Pancreas (tissue), 10 donors: ENCODE measurements at regions not wholly inside any gene's neighbourhood (a gene's known extent, or its start where the extent isn't known, plus 50 kb on each side); places are given as distances from the start of the nearest gene placed in this dataset.
"Not testable (repeated sequence)": the region's sequence is repeated elsewhere in the genome, so short reads cannot be mapped to it uniquely, and the experiment has no call there.

Experiments
- ATAC-seq, 4 donors: fragments of 200-7000 bp; cut with Tn5 transposase; one replicate each; pipeline versions ENCODE4 v1.8.0 to v1.9.1; 2020; ENCODE audit warnings: mild to moderate bottlenecking in 4 of 4, moderate library complexity in 4 of 4
- DNase-seq, 6 donors: peaks; one replicate each; pipeline ENCODE4 v3.0.0-alpha.2; 2020
- FAIRE-seq: peaks from 2 replicates; lab custom pipeline; 2012; peaks lifted over from hg19 to GRCh38; lab: Jason Lieb, UNC
- H3K27ac ChIP-seq, 4 donors: fragments of 200-600 bp; sonication (generic); 1 replicate in 3 of 4; 2 replicates in 1 of 4; pipeline versions ENCODE4 v1.5.0 to v1.8.0; 2020
- H3K27me3 ChIP-seq, 4 donors: fragments of 200-600 bp; one replicate each; pipeline ENCODE4 v1.8.0; 2021
- H3K36me3 ChIP-seq, 3 donors: fragments of 200-600 bp; sonication (generic) in 1 of 3; one replicate each; pipeline versions ENCODE4 v1.5.0 to v1.8.0; 2020 to 2021
- H3K4me1 ChIP-seq, 3 donors: fragments of 200-600 bp; one replicate each; pipeline ENCODE4 v1.8.0; 2021
- H3K4me3 ChIP-seq, 4 donors: fragments of 200-600 bp; sonication (generic) in 2 of 4; one replicate each; pipeline versions ENCODE4 v1.5.0 to v1.8.0; 2020 to 2021
- H3K9me3 ChIP-seq, 4 donors: fragments of 200-600 bp; one replicate each; pipeline ENCODE4 v1.8.0; 2021
- whole genome bisulfite sequencing, 2 donors: extraction: QIAGEN DNeasy Blood & Tissue Kit; methylation state at CpG; one replicate each; pipeline ENCODE4 v1.1.7; 2013; 5-methylcytosine and 5-hydroxymethylcytosine counted together
- intact Hi-C, 3 donors: fragments of 100-400 bp; cut with DNase I; formaldehyde crosslinking; loops; one replicate each; pipeline versions ENCODE4 v1.11.1 to v1.14.2; 2022
- TF ChIP-seq, protein P1 (sequence below), 4 donors: fragments of 200-600 bp; sonication (generic) in 3 of 4; IDR thresholded peaks; one replicate each; pipeline versions ENCODE4 v1.5.0 to v1.8.0; 2021; ENCODE audit warnings: antibody characterized with exemption in 4 of 4
- donor health status: healthy with polysubstance abuse.
- donor health status: DM: no; HTN: no; CAD: no; lungs with moderate emphysema.
- donor health status: DM: no; HTN: no; CAD: no.
- donor health status: control.
- donor health status: control.
- donor health status: Bipolar disorder and iron deficiency.
- donor health status: DM: yes; HTN: yes; CAD: no.
- donor health status: DM: no; HTN: no; CAD: no.
- donor health status: DM: no; HTN: no; CAD: no.
- donor health status: DM: yes; HTN: yes; CAD: no.

DNA sequence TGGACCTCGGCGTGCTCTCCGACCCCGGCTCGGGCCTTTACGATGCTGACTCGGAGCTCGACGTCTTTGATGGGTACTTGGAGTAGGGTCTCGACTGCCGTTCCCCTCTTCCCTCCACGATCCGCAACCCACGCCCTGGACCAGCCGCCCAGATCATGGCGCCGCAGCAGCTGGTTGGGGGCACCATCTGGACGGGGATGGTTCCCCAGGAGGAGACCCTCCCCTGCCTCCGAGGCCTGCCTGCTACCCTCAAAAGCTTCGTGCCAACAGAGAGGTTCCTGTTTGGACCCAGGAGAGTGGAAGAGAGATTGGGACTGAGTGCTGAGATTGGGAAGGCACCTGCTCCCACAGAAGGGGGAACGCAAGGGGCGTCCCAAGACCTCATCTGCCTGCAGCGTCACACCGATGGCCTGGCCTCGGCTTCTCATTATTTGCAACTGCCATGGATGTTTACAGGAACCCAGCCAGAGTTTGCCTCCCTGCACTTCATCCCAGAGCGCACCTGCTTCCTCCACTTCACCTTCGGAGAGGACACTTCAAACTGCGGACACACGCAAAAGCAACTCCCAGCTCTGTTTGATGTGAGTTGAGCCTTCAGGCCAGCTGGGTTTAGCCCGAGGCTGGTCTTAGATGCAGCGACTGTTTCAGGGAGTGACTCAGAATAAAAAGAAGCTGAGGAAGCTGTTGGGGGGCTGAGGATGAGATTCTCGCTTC is 58.9 kb downstream of the GOLGA6L7 start:
- H3K4me3 ChIP-seq: not testable (repeated sequence)

DNA sequence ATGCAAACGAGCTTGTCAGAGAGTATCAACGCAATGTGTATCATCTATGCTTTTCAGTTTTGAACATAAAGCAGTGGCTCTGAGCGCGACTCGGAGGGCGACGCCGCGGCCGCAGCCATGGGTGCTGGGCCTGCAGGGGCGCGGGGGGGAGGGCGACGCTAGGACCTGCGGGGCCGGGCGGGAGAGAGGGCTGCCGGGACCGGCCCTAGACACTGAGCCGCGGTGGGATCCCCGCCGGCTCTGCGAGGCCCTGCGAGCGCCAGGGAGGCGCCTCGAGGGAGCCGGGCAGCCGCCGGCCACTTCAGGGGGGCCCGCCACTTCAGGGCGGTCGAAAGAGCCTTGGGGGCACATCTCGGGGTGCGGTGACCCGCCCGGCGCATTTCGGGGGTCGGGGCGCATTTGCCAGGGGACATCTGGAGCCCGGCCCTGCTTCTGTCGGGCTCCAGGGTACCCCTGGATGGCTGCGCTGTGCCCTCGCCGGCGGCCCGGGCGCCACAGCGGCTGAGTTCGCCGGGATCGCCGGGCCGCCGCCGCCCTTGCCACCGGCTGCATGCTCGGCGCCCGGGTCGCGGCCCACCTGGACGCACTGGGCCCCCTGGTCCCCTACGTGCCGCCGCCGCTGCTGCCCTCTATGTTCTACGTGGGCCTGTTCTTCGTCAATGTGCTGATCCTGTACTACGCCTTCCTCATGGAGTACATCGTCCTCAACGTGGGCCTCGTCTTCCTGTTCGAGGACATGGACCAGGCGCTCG is 59.6 kb downstream of the GOLGA6L7 start:
- FAIRE-seq, H3K36me3 ChIP-seq, H3K9me3 ChIP-seq, H3K27me3 ChIP-seq, H3K4me1 ChIP-seq, intact Hi-C loops, H3K27ac ChIP-seq: not testable (repeated sequence)
- DNase-seq: peak in 1 of 6 donors; percentile 37
- peak overlapping the region in 1 of 4 donors; percentile 22 for H3K4me3 ChIP-seq
- peak in 3 of 4 donors; percentile 36 to 48 (median 46) for ATAC-seq
- WGBS, 2 donors: 13 to 18% methylated on average over 20 to 43 of the region's 78 CpGs

More for the DNA sequence above, 58.9 kb downstream of the GOLGA6L7 start:
- WGBS, 2 donors: 16 to 26% methylated on average over 21 to 22 of the region's 32 CpGs
- DNase-seq: peak in 2 of 6 donors; percentile 20 to 32
- H3K36me3 ChIP-seq, FAIRE-seq, H3K4me1 ChIP-seq, H3K27ac ChIP-seq, intact Hi-C loops, H3K9me3 ChIP-seq, H3K27me3 ChIP-seq: not testable (repeated sequence)
- peak in 2 of 4 donors; percentile 73 to 88 for ATAC-seq

DNA sequence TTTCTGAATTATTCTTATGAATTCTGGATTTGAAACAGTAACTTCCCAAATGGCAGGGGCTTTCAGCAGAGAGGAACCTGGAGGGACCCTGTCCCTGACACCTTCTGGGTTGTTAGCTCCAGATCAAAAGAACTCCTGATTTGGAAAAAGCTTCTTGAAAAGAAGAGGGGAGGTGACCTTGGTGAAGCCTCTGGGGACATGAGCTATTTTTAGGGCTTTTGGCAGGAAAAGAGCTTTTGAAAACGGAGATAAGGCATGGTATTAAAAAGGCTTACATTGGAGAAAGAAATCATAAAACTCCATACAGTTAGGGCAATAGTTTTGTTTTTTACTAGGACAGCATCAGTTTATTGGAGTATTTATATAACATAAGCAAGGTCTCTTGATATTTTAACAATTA is 60.3 kb downstream of the GOLGA6L7 start:
- H3K27me3 ChIP-seq, DNase-seq, H3K36me3 ChIP-seq, intact Hi-C loops, ATAC-seq, H3K4me1 ChIP-seq, FAIRE-seq, H3K4me3 ChIP-seq, H3K9me3 ChIP-seq, H3K27ac ChIP-seq: not testable (repeated sequence)
- WGBS, 2 donors: 0% methylated on average over 1 of the region's 1 CpG

DNA sequence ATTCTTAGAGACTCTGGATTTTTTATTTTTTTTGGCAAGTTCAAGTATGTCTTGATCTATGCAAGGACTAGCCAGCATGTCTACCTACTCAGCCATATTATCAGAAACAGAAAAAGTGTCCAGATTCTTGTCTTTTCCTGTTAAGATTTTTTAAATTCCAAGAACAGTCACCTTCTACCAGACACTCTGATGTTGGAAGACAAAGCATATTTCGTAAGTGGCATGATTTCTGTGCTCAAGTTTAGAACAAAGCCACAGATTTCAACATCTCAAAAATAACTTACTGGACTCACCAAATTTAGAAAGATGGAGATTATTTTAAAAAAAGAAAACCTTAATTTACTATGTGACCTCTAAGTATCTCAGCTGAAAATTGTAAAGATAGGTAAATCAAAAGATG is 61.9 kb downstream of the GOLGA6L7 start:
- no peak for ATAC-seq
- intact Hi-C loops: no loop called here
- 82 to 87% methylated on average over 1 of the region's 1 CpG for WGBS, 2 donors

DNA sequence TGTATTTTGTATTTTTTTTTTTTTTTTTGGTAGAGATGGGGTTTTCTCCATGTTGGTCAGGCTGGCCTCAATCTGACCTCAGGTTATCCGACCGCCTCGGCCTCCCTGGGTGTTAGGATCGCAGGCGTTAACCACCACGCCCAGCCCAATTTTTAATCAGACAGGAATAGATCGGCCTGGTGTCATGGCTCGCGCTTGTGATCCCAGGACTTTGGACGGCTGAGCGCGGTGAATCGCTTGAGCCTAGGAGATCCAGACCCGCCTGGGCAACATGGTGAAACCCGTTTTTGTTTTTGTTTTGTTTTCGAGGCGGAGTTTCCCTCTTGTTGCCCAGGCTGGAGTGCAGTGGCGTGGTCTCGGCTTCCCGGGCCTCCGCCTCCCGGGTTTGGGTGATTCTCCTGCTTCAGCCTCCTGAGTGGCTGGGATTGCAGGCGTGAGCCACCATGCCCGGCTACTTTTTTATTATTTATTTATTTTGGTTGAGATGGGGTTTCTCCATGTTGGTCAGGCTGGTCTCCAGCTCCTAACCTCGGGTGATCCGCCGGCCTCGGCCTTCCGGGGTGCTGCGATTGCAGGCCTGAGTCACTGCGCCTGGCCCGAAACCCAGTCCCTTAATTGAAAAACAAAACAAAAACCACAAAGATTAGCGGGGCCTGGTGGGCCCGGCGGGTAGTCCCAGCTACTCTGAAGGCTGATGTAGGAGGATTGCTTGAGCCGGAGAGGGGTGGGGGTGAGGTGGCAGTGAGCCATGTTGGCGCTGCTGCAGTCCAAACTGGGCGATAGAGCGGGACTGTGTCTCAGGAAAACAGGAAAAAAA is 63.9 kb downstream of the GOLGA6L7 start:
- intact Hi-C loops, ATAC-seq, H3K36me3 ChIP-seq, H3K27ac ChIP-seq, H3K4me3 ChIP-seq, H3K9me3 ChIP-seq, H3K27me3 ChIP-seq, FAIRE-seq, H3K4me1 ChIP-seq, DNase-seq: not testable (repeated sequence)
- WGBS, 2 donors: 92 to 95% methylated on average over 36 to 39 of the region's 39 CpGs

More for the DNA sequence above, 61.9 kb downstream of the GOLGA6L7 start:
- no peak for DNase-seq
- FAIRE-seq: no peak
- H3K9me3 ChIP-seq: no peaks in the 10 kb centered on the region
- no peaks in the 10 kb centered on the region for H3K4me1 ChIP-seq
- H3K27me3 ChIP-seq: peaks cover 0 to under 1% (median 0%) of the 10 kb centered on the region in 4 donors
- no peak overlapping the region for H3K4me3 ChIP-seq
- H3K27ac ChIP-seq: no peak overlapping the region
- TF ChIP-seq, protein P1, sequence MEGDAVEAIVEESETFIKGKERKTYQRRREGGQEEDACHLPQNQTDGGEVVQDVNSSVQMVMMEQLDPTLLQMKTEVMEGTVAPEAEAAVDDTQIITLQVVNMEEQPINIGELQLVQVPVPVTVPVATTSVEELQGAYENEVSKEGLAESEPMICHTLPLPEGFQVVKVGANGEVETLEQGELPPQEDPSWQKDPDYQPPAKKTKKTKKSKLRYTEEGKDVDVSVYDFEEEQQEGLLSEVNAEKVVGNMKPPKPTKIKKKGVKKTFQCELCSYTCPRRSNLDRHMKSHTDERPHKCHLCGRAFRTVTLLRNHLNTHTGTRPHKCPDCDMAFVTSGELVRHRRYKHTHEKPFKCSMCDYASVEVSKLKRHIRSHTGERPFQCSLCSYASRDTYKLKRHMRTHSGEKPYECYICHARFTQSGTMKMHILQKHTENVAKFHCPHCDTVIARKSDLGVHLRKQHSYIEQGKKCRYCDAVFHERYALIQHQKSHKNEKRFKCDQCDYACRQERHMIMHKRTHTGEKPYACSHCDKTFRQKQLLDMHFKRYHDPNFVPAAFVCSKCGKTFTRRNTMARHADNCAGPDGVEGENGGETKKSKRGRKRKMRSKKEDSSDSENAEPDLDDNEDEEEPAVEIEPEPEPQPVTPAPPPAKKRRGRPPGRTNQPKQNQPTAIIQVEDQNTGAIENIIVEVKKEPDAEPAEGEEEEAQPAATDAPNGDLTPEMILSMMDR (IDR thresholded peaks at IDR 0.05): no peak
- H3K36me3 ChIP-seq: no peaks in the 10 kb centered on the region

DNA sequence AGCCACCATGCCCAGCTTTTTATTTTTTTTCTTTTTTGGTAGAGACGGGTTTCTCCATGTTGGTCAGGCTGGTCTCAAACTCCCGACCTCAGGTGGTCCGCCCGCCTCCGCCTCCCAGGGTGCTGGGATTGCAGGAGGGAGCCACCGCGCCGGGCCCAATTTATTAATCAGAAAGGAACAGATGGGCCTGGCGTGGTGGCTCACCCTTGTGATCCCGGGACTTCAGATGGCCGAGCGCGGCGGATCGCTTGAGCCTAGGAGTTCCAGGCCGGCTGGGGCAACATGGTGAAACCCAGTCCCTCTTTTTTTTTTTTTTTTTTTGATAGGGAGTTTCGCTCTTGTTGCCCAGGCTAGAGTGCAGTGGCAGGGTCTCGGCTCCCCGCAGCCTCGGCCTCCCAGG is 64.6 kb downstream of the GOLGA6L7 start:
- FAIRE-seq (no peak), DNase-seq (peak in 1 of 6 donors; percentile 28), ATAC-seq (no peak)
- H3K4me3 ChIP-seq: no peak overlapping the region
- intact Hi-C loops: no loop called here
- 95% methylated on average over 20 of the region's 20 CpGs for WGBS, 2 donors
- H3K27me3 ChIP-seq: no peaks in the 10 kb centered on the region
- no peaks in the 10 kb centered on the region for H3K4me1 ChIP-seq
- no peak overlapping the region for H3K27ac ChIP-seq
- TF ChIP-seq, protein P1 (IDR thresholded peaks at IDR 0.05): no peak
- no peaks in the 10 kb centered on the region for H3K9me3 ChIP-seq
- H3K36me3 ChIP-seq: no peaks in the 10 kb centered on the region
